ENCODE measurements at regions not wholly inside any gene's neighbourhood (a gene's known extent, or its start where the extent isn't known, plus 50 kb on each side); places are given as distances from the start of the nearest gene placed in this dataset.

- no peak for DNase-seq (ENCODE audit: low read depth in 2 of 2)
- TF ChIP-seq CTCF (IDR thresholded peaks at IDR 0.05; ENCODE audit: low read depth, low read length) = no peak
- H3K4me3 ChIP-seq (replicated peaks in 1 of 2; ENCODE audit: low read depth in 2 of 2, low read length in 2 of 2) = no peak overlapping the region
Measured at GRCh38 chr19:28641395-28641794, 571.6 kb downstream of the UQCRFS1 start.

GRCh38 chr19:28640506-28640905 lies 572.4 kb downstream of the UQCRFS1 start:
- H3K4me3 ChIP-seq (replicated peaks in 1 of 2; ENCODE audit: low read depth in 2 of 2, low read length in 2 of 2) = no peak overlapping the region
- TF ChIP-seq CTCF (IDR thresholded peaks at IDR 0.05; ENCODE audit: low read depth, low read length) = no peak
- peak in 1 of 2 donors; percentile 40 for DNase-seq (ENCODE audit: low read depth in 2 of 2)

GRCh38 chr19:28638445-28638844 lies 574.5 kb downstream of the UQCRFS1 start:
- no peak for DNase-seq (ENCODE audit: low read depth in 2 of 2)
- no peak overlapping the region for H3K4me3 ChIP-seq (replicated peaks in 1 of 2; ENCODE audit: low read depth in 2 of 2, low read length in 2 of 2)
- no peak for TF ChIP-seq CTCF (IDR thresholded peaks at IDR 0.05; ENCODE audit: low read depth, low read length)

- no peak overlapping the region for H3K4me3 ChIP-seq (replicated peaks in 1 of 2; ENCODE audit: low read depth in 2 of 2, low read length in 2 of 2)
- DNase-seq (ENCODE audit: low read depth in 2 of 2) = no peak
- TF ChIP-seq CTCF (IDR thresholded peaks at IDR 0.05; ENCODE audit: low read depth, low read length) = no peak
Measured at GRCh38 chr19:28636706-28637105, 576.2 kb downstream of the UQCRFS1 start.

- TF ChIP-seq CTCF (IDR thresholded peaks at IDR 0.05; ENCODE audit: low read depth, low read length) = no peak
- H3K4me3 ChIP-seq (replicated peaks in 1 of 2; ENCODE audit: low read depth in 2 of 2, low read length in 2 of 2) = no peak overlapping the region
- no peak for DNase-seq (ENCODE audit: low read depth in 2 of 2)
Measured at GRCh38 chr19:28636016-28636629, 576.8 kb downstream of the UQCRFS1 start.

- no peak overlapping the region for H3K4me3 ChIP-seq (replicated peaks in 1 of 2; ENCODE audit: low read depth in 2 of 2, low read length in 2 of 2)
- no peak for DNase-seq (ENCODE audit: low read depth in 2 of 2)
- no peak for TF ChIP-seq CTCF (IDR thresholded peaks at IDR 0.05; ENCODE audit: low read depth, low read length)
Measured at GRCh38 chr19:28634837-28635236, 578.1 kb downstream of the UQCRFS1 start.

- no peak for TF ChIP-seq CTCF (IDR thresholded peaks at IDR 0.05; ENCODE audit: low read depth, low read length)
- H3K4me3 ChIP-seq (replicated peaks in 1 of 2; ENCODE audit: low read depth in 2 of 2, low read length in 2 of 2) = no peak overlapping the region
- no peak for DNase-seq (ENCODE audit: low read depth in 2 of 2)
Measured at GRCh38 chr19:28634019-28634328, 579.0 kb downstream of the UQCRFS1 start.

Data from cardiac fibroblast (primary cell).